Astrocyte of the spinal cord (primary cell): ENCODE measurements at regions not wholly inside any gene's neighbourhood (a gene's known extent, or its start where the extent isn't known, plus 50 kb on each side); places are given as distances from the start of the nearest gene placed in this dataset.

Experiments used
- DNase-seq: peaks from one replicate; pipeline ENCODE4 v3.0.0; 2011; ENCODE audit warnings: low read depth, low spot score
- H3K4me3 ChIP-seq: 2 replicates; pipeline ENCODE4 v1.5.1; 2011; ENCODE audit warnings: low read depth, mild to moderate bottlenecking, low read length, moderate library complexity
- CTCF ChIP-seq: IDR thresholded peaks from 2 replicates; pipeline ENCODE4 v1.5.1; 2012; ENCODE audit warnings: low read depth, mild to moderate bottlenecking, low read length, inconsistent platforms
- in situ Hi-C: cut with HindIII; loops from 2 replicates; pipeline ENCODE4 v1.10.0; 2017; ENCODE audit warnings: low sequenced_read_pairs

GRCh38 chr15:77685082-77685815 lies 52.5 kb upstream of the LINGO1 start:
- no peak for TF ChIP-seq CTCF
- in situ Hi-C loops: no loop called here
- no peak for DNase-seq
- no peak overlapping the region for H3K4me3 ChIP-seq

GRCh38 chr15:77684341-77685081 lies 51.8 kb upstream of the LINGO1 start:
- in situ Hi-C loops: no loop called here
- no peak overlapping the region for H3K4me3 ChIP-seq
- DNase-seq: no peak
- TF ChIP-seq CTCF: no peak

GRCh38 chr15:77682564-77682963 lies 49.9 kb upstream of the LINGO1 start:
- no peak for TF ChIP-seq CTCF
- no peak for DNase-seq
- in situ Hi-C loops: no loop called here
- H3K4me3 ChIP-seq: no peak overlapping the region
